Karpas-422 (cell line): ENCODE measurements at regions not wholly inside any gene's neighbourhood (a gene's known extent, or its start where the extent isn't known, plus 50 kb on each side); places are given as distances from the start of the nearest gene placed in this dataset.
"Not testable (repeated sequence)": the region's sequence is repeated elsewhere in the genome, so short reads cannot be mapped to it uniquely, and the experiment has no call there.

Experiments
- DNase-seq: peaks from one replicate; pipeline ENCODE4 v3.0.0-alpha.2; 2015
- H2AFZ ChIP-seq: fragments of 200-600 bp; sonication (generic); 2 replicates; pipeline ENCODE4 v1.6.1; 2014; ENCODE audit warnings: antibody characterized with exemption, low read length, mixed read lengths
- H3K27ac ChIP-seq: fragments of 200-600 bp; sonication (generic); 2 replicates; pipeline ENCODE4 v1.5.1; 2014; ENCODE audit warnings: mild to moderate bottlenecking, low read length, moderate library complexity
- H3K27me3 ChIP-seq: fragments of 200-600 bp; sonication (generic); 2 replicates; pipeline ENCODE4 v1.6.1; 2014; ENCODE audit warnings: low read length, mixed read lengths
- H3K36me3 ChIP-seq: fragments of 200-600 bp; sonication (generic); 2 replicates; pipeline ENCODE4 v1.6.1; 2014; ENCODE audit warnings: low read length, mixed read lengths; ENCODE audit not compliant: insufficient read depth
- H3K4me1 ChIP-seq: fragments of 200-600 bp; sonication (generic); 2 replicates; pipeline ENCODE4 v1.6.1; 2014; ENCODE audit warnings: mild to moderate bottlenecking, low read length, mixed read lengths
- H3K4me2 ChIP-seq: fragments of 200-600 bp; sonication (generic); 2 replicates; pipeline ENCODE4 v1.6.1; 2014; ENCODE audit warnings: low read length, low read depth, mild to moderate bottlenecking; ENCODE audit not compliant: poor library complexity, severe bottlenecking
- H3K4me3 ChIP-seq: fragments of 200-600 bp; sonication (generic); 2 replicates; pipeline ENCODE4 v1.5.1; 2014; ENCODE audit warnings: mild to moderate bottlenecking, antibody characterized with exemption, low read length, mixed read lengths
- H3K79me2 ChIP-seq: fragments of 200-600 bp; sonication (generic); 2 replicates; pipeline ENCODE4 v1.6.1; 2014; ENCODE audit warnings: mild to moderate bottlenecking, low read length, mixed read lengths
- H3K9ac ChIP-seq: fragments of 200-600 bp; sonication (generic); 2 replicates; pipeline ENCODE4 v1.6.0; 2014; ENCODE audit warnings: low read length
- H3K9me2 ChIP-seq: fragments of 200-600 bp; sonication (generic), shearing (Covaris generic); replicated peaks from 2 replicates; pipeline ENCODE4 v1.6.0; 2014; ENCODE audit warnings: mild to moderate bottlenecking, low read length, moderate library complexity; ENCODE audit not compliant: insufficient read depth
- H3K9me3 ChIP-seq: fragments of 300-700, 200-600 bp; sonication (generic); 2 replicates; pipeline ENCODE4 v1.6.1; 2014; ENCODE audit warnings: low read length, mixed read lengths
- H4K20me1 ChIP-seq: fragments of 200-600 bp; sonication (generic); 2 replicates; pipeline ENCODE4 v1.6.1; 2014; ENCODE audit warnings: mild to moderate bottlenecking, antibody characterized with exemption, low read length, low read depth; ENCODE audit not compliant: insufficient read depth

DNA sequence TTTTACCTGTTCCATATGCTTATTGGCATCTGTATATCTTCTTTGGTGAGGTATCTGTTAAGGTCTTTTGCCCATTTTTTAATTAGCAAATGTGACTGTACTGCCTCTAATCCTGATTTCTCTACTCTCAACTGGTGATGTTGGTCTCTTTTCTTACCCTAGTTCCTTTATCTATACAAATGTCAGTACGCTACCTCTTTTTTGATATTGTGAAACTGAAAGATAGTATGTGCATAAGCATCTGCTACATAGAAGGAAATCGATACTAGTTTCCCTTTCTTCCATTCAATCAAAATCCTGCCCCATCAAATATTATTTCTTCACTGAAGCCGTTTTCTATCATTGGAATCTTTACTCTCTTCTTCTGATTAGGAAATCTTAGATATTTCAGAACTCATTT, 194.9 kb upstream of the SPOPL start:
- Histone ChIP-seq H3K79me2 (no peaks in the 10 kb centered on the region), H3K9me3 (no peaks in the 10 kb centered on the region), H2AFZ (no peak overlapping the region), H3K4me2 (no peak overlapping the region), H3K27me3 (no peaks in the 10 kb centered on the region), H3K4me1 (no peaks in the 10 kb centered on the region), H3K36me3 (no peaks in the 10 kb centered on the region), H3K27ac (no peak overlapping the region), H4K20me1 (no peaks in the 10 kb centered on the region), H3K9ac (no peak overlapping the region), H3K9me2 (no peaks in the 10 kb centered on the region), H3K4me3 (no peak overlapping the region)
- DNase-seq: no peak

DNA sequence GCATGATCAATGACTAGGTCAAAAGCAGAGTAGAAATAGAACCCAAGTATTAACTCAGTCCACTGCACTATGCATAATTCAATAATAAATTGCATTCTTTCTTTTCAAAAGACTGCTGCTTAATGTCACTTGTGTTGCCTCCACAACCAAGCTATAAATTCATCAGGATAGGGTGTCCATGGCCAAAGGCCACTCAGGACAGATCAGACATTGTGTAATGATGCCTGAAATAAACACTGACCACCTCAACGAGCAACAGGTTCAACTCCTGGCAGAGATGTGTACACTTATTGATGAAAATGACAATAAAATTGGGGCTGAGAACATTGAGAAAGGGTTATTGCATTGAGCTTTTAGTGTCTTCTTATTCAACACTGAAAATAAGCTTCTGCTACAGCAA, 194.5 kb upstream of the SPOPL start:
- H3K36me3 ChIP-seq: no peaks in the 10 kb centered on the region
- H3K9me2 ChIP-seq: no peaks in the 10 kb centered on the region
- no peak for DNase-seq
- no peak overlapping the region for H3K27ac ChIP-seq
- H3K4me2 ChIP-seq: no peak overlapping the region
- no peak overlapping the region for H2AFZ ChIP-seq
- no peaks in the 10 kb centered on the region for H3K4me1 ChIP-seq
- H3K79me2 ChIP-seq: no peaks in the 10 kb centered on the region
- H3K4me3 ChIP-seq: no peak overlapping the region
- no peaks in the 10 kb centered on the region for H3K9me3 ChIP-seq
- no peaks in the 10 kb centered on the region for H3K27me3 ChIP-seq
- H4K20me1 ChIP-seq: no peaks in the 10 kb centered on the region
- H3K9ac ChIP-seq: no peak overlapping the region

- Histone ChIP-seq H3K27me3 (no peaks in the 10 kb centered on the region), H3K4me1 (no peaks in the 10 kb centered on the region), H3K79me2 (no peaks in the 10 kb centered on the region), H3K27ac (no peak overlapping the region), H3K4me2 (no peak overlapping the region), H4K20me1 (no peaks in the 10 kb centered on the region), H3K9ac (no peak overlapping the region), H3K9me3 (no peaks in the 10 kb centered on the region), H3K36me3 (no peaks in the 10 kb centered on the region), H3K4me3 (no peak overlapping the region), H3K9me2 (no peaks in the 10 kb centered on the region), H2AFZ (no peak overlapping the region)
- no peak for DNase-seq
Observed at GRCh38 chr2:138309760-138310159, 191.8 kb upstream of the SPOPL start.

GRCh38 chr2:138312061-138312460, 189.5 kb upstream of the SPOPL start:
- H3K4me1 ChIP-seq: no peaks in the 10 kb centered on the region
- no peak overlapping the region for H3K4me2 ChIP-seq
- no peaks in the 10 kb centered on the region for H3K36me3 ChIP-seq
- H3K9me3 ChIP-seq: no peaks in the 10 kb centered on the region
- no peak overlapping the region for H2AFZ ChIP-seq
- no peak overlapping the region for H3K9ac ChIP-seq
- no peaks in the 10 kb centered on the region for H3K27me3 ChIP-seq
- H3K9me2 ChIP-seq: no peaks in the 10 kb centered on the region
- no peaks in the 10 kb centered on the region for H3K79me2 ChIP-seq
- no peaks in the 10 kb centered on the region for H4K20me1 ChIP-seq
- no peak overlapping the region for H3K27ac ChIP-seq
- DNase-seq: no peak
- H3K4me3 ChIP-seq: no peak overlapping the region

GRCh38 chr2:138315619-138316018, 186.0 kb upstream of the SPOPL start:
- not testable (repeated sequence) for H3K27me3 ChIP-seq, H3K9me3 ChIP-seq, H4K20me1 ChIP-seq, DNase-seq, H3K4me1 ChIP-seq, H3K4me2 ChIP-seq, H3K79me2 ChIP-seq, H3K9ac ChIP-seq, H2AFZ ChIP-seq, H3K27ac ChIP-seq, H3K9me2 ChIP-seq, H3K4me3 ChIP-seq, H3K36me3 ChIP-seq

- Histone ChIP-seq H2AFZ (no peak overlapping the region), H3K4me1 (no peaks in the 10 kb centered on the region), H3K9ac (no peak overlapping the region), H3K9me3 (no peaks in the 10 kb centered on the region), H3K9me2 (no peaks in the 10 kb centered on the region), H3K79me2 (no peaks in the 10 kb centered on the region), H3K27me3 (no peaks in the 10 kb centered on the region), H3K27ac (no peak overlapping the region), H3K4me3 (no peak overlapping the region), H4K20me1 (peaks cover 4% of the 10 kb centered on the region; the same call in 1 of the 2 replicates), H3K36me3 (no peaks in the 10 kb centered on the region), H3K4me2 (no peak overlapping the region)
- DNase-seq: no peak
Observed at GRCh38 chr2:138319616-138320015, 182.0 kb upstream of the SPOPL start.

DNA sequence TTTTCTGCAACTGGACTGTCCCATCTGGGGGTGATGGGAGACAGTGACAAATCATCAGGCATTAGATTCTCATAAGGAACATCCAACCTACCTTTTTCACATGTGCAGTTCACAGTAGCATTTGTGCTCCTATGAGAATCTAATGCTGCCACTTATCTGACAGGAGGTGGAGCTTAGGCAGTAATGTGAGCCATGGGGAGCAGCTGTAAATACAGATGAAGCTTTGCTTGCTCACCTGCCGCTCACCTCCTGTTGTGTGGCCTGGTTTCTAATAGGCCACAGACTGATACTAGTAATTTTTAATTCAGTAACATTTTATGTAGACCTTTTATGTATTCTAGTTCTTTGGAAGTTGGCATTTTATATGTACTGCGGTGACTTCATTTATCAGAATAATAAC, 180.1 kb upstream of the SPOPL start:
- Histone ChIP-seq H3K9ac (no peak overlapping the region), H3K9me3 (no peaks in the 10 kb centered on the region), H3K27ac (no peak overlapping the region), H3K79me2 (no peaks in the 10 kb centered on the region), H3K4me3 (no peak overlapping the region), H4K20me1 (peaks cover 4% of the 10 kb centered on the region; the same call in 1 of the 2 replicates), H3K4me1 (no peaks in the 10 kb centered on the region), H2AFZ (no peak overlapping the region), H3K27me3 (no peaks in the 10 kb centered on the region), H3K9me2 (no peaks in the 10 kb centered on the region), H3K36me3 (no peaks in the 10 kb centered on the region), H3K4me2 (no peak overlapping the region)
- no peak for DNase-seq

GRCh38 chr2:138323382-138324067, 178.0 kb upstream of the SPOPL start:
- H3K9me2 ChIP-seq: no peaks in the 10 kb centered on the region
- no peaks in the 10 kb centered on the region for H3K36me3 ChIP-seq
- H3K9me3 ChIP-seq: no peaks in the 10 kb centered on the region
- no peak overlapping the region for H3K4me2 ChIP-seq
- DNase-seq: no peak
- H3K9ac ChIP-seq: no peak overlapping the region
- H3K4me3 ChIP-seq: no peak overlapping the region
- H4K20me1 ChIP-seq: peaks cover 4% of the 10 kb centered on the region; the same call in 1 of the 2 replicates
- H3K79me2 ChIP-seq: no peaks in the 10 kb centered on the region
- H3K27ac ChIP-seq: no peak overlapping the region
- no peaks in the 10 kb centered on the region for H3K27me3 ChIP-seq
- H3K4me1 ChIP-seq: no peaks in the 10 kb centered on the region
- no peak overlapping the region for H2AFZ ChIP-seq
